Lower leg skin (tissue), 4 donors: ENCODE measurements at regions not wholly inside any gene's neighbourhood (a gene's known extent, or its start where the extent isn't known, plus 50 kb on each side); places are given as distances from the start of the nearest gene placed in this dataset.

Source experiments
- DNase-seq, 2 donors: peaks; one replicate each; pipeline ENCODE4 v3.0.0-alpha.2; 2019; ENCODE audit warnings: low spot score in 2 of 2
- H3K4me3 ChIP-seq: fragments of 200-600 bp; sonication (generic); 2 replicates; pipeline ENCODE4 v1.5.1; 2017; ENCODE audit warnings: mild to moderate bottlenecking, low read depth; ENCODE audit not compliant: poor library complexity, severe bottlenecking
- POLR2A ChIP-seq, 2 donors: fragments of 450-650 bp; IDR thresholded peaks; one replicate each; pipeline ENCODE4 v1.6.1; 2016 to 2017; ENCODE audit warnings: antibody characterized with exemption in 2 of 2, mild to moderate bottlenecking in 1 of 2, moderate library complexity in 1 of 2
- WGBS, 2 donors: methylation state at CpG; one replicate each; pipeline ENCODE4 v1.1.5; 2018; 5-methylcytosine and 5-hydroxymethylcytosine counted together
- intact Hi-C: fragments of 100-400 bp; cut with DNase I; formaldehyde crosslinking; loops from one replicate; pipeline ENCODE4 v1.15.0; 2023; ENCODE audit warnings: low total_unique reads
- TF ChIP-seq, protein P1 (sequence below), 3 donors: fragments of 450-650 bp; IDR thresholded peaks; one replicate each; pipeline ENCODE4 v1.5.1; 2016; ENCODE audit warnings: antibody characterized with exemption in 3 of 3, mild to moderate bottlenecking in 3 of 3, moderate library complexity in 2 of 3

DNA sequence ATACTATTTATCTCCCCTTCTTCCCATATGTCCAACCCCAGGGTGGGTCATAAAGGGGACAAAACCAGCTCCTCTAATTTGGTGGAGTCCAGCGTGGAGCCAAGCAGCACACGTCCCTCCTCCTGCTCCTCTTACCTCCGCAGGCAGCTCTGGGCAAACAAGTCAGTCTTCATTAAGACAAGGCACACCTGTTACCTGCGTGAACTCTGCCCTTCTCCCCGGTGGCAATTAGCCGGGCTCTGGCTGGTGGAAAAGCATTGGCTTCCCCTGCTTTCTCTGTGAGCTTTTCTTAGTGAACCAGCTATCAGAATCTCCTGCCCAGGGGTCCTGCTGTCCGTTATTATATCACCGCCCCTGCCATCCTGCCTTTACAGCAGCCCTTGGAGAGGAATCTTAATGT is 418.7 kb upstream of the CADM1 start:
- 74 to 90% methylated on average over 8 of the region's 8 CpGs for WGBS, 2 donors
- TF ChIP-seq, protein P1, sequence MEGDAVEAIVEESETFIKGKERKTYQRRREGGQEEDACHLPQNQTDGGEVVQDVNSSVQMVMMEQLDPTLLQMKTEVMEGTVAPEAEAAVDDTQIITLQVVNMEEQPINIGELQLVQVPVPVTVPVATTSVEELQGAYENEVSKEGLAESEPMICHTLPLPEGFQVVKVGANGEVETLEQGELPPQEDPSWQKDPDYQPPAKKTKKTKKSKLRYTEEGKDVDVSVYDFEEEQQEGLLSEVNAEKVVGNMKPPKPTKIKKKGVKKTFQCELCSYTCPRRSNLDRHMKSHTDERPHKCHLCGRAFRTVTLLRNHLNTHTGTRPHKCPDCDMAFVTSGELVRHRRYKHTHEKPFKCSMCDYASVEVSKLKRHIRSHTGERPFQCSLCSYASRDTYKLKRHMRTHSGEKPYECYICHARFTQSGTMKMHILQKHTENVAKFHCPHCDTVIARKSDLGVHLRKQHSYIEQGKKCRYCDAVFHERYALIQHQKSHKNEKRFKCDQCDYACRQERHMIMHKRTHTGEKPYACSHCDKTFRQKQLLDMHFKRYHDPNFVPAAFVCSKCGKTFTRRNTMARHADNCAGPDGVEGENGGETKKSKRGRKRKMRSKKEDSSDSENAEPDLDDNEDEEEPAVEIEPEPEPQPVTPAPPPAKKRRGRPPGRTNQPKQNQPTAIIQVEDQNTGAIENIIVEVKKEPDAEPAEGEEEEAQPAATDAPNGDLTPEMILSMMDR (IDR thresholded peaks at IDR 0.05): no peak
- no peak for TF ChIP-seq POLR2A (IDR thresholded peaks at IDR 0.05)
- intact Hi-C loops: no loop called here
- DNase-seq: no peak
- H3K4me3 ChIP-seq: no peak overlapping the region

DNA sequence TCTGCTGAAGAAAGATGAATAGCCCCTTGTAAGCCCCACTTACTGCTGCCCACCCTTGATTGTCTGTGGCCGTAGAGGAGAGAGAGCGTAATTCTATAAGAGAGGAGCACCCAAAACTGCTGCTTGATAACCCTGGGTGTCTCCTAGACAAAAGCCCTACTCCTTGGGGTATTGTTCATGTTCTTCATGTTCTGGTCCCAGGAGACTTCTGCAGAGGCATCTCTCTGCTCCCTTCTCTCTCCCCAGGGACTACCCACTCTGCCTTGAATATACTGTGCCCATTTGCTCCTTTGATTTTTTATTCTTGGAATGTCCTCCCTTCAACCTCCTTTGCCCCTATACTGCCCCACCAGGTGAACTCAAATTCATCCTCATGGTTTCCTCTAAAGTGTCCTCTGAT is 417.8 kb upstream of the CADM1 start:
- TF ChIP-seq, protein P1 (IDR thresholded peaks at IDR 0.05): no peak
- TF ChIP-seq POLR2A (IDR thresholded peaks at IDR 0.05): no peak
- H3K4me3 ChIP-seq: no peak overlapping the region
- intact Hi-C loops: no loop called here
- WGBS, 2 donors: 68 to 79% methylated on average over 2 of the region's 2 CpGs
- no peak for DNase-seq

DNA sequence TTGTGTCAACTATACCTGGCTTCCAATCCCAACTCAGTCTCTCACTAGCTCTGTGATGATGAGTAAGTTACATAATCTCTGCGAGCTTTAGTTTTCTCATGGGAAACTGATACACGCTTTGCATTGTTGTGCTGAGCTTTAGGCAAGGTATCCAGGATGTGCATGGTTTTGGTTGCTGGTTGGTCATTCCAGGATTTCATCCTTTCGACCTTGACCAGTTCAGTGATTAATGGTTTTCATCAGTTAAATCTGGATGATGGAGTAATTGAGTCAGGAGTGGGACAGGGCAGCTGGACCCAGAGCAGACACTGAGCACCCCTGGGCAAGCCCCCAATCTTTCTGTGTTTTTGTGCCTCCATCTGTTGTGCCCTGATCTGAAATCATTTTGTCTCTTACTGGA is 417.3 kb upstream of the CADM1 start:
- H3K4me3 ChIP-seq: no peak overlapping the region
- intact Hi-C loops: no loop called here
- TF ChIP-seq, protein P1 (IDR thresholded peaks at IDR 0.05): no peak
- TF ChIP-seq POLR2A (IDR thresholded peaks at IDR 0.05): no peak
- 81 to 84% methylated on average over 3 of the region's 3 CpGs for WGBS, 2 donors
- DNase-seq: no peak

DNA sequence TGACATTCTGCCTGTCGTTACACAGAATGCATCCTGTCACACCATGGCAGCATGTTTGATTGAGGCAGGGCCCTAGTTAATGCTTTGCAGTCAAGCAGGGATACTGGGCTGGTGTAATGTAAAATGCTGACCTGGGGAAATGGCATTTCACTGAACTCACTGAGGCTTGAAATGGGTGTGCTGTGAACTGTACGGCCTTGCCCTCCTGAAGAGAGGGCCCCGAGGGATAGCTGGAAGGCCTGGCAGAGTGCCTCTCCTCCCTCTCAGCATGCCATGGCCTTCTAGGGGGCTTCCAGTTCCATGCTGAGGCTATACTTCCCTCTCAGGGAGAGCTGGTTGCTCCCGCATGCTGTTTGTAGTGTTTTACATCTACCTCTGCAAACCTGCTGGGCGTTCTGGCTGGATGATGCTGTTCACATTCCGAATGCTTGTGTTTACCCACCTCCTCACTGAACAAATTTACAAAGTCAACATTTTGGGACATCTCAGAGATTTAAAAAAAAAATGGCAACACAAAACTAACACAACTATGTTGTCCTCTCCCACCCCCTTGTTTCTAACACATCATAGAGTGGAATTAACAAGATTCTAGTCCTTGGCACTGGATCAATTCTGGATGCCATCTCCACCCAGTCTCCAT is 416.7 kb upstream of the CADM1 start:
- no peak for DNase-seq
- no peak for TF ChIP-seq POLR2A (IDR thresholded peaks at IDR 0.05)
- TF ChIP-seq, protein P1 (IDR thresholded peaks at IDR 0.05): no peak

DNA sequence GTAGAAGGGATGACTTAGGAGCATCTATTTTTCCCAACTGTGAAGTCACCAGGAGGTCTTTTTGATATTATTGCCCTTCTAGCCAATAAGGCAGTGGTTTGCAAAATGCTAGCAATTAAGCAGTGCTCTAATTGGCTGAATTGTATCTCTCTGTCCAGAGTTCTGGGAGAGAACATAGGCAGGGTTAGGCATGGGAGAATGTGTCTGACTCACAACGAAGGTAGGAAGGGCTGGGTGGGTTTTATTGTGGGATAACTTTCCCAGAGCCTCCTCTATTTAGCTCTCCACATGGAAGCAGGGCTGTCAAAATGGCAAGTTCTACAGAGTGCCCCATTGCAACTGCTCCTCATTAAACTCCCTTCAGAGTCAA is 415.9 kb upstream of the CADM1 start:
- DNase-seq: no peak
- intact Hi-C loops: no loop called here
- H3K4me3 ChIP-seq: no peak overlapping the region
- 19 to 35% methylated on average over 1 of the region's 1 CpG for WGBS, 2 donors
- TF ChIP-seq, protein P1 (IDR thresholded peaks at IDR 0.05): no peak

More for the DNA sequence above, 416.7 kb upstream of the CADM1 start:
- no peak overlapping the region for H3K4me3 ChIP-seq
- WGBS, 2 donors: 78 to 80% methylated on average over 6 of the region's 6 CpGs
- intact Hi-C loops: no loop called here
